Activated CD4-positive, alpha-beta T cell treated with anti-CD3 and anti-CD28 coated beads, Interleukin-2, amount 50 U/mL, for 4 hours (primary cell): ENCODE measurements at regions not wholly inside any gene's neighbourhood (a gene's known extent, or its start where the extent isn't known, plus 50 kb on each side); places are given as distances from the start of the nearest gene placed in this dataset.
"Not testable (repeated sequence)": the region's sequence is repeated elsewhere in the genome, so short reads cannot be mapped to it uniquely, and the experiment has no call there.

ENCODE experiments used
- DNase-seq, 2 experiments: peaks; one replicate each; pipeline ENCODE4 v3.0.0-alpha.2; 2020

DNA sequence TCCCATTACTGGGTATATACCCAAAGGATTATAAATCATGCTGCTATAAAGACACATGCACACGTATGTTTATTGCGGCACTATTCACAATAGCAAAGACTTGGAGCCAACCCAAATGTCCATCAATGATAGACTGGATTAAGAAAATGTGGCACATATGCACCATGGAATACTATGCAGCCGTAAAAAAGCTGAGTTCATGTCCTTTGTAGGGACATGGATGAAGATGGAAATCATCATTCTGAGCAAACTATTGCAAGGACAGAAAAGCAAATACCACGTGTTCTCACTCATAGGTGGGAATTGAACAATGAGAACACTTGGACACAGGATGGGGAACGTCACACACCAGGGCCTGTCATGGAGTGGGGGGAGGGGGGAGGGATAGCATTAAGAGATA, 175.0 kb upstream of the FZD8 start:
- not testable (repeated sequence) for DNase-seq

DNA sequence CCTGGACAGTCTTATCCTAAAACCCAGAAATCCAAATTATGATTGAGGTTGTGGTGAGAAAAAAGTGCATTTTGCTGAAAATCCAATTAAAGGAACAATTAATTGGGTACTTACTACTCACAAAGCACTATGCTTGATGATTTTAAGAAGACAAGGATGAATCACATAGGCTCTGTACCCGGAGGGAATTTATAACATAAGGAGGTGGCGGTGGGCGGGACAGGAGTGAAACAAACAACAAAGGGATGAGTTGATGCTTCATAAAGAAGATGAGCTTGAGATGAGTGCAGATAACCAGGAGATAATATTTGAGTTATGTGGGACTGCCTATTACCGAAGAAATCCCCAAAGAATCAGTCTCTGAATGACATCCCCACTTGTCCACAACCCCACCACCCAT, 171.1 kb upstream of the FZD8 start:
- DNase-seq, result no peak

DNA sequence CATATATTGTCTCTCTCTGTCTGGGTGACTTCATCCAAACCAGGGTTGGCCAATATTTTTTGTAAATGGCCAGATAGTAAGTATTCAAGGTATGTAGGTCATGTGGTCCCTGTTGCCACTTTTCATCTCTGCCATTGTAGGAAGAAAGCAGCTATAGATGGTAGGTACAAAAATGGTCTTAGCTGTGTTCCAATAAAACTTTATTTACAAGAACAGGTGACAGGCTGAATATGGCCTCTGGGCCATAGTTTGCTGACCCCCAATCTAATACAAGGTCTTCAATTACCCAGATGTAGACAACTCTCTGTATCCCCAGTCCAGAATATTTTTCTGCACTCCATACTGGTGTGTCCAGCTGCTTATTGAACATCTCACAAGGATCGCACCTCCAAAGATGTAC, 166.2 kb upstream of the FZD8 start:
- DNase-seq, result no peak

DNA sequence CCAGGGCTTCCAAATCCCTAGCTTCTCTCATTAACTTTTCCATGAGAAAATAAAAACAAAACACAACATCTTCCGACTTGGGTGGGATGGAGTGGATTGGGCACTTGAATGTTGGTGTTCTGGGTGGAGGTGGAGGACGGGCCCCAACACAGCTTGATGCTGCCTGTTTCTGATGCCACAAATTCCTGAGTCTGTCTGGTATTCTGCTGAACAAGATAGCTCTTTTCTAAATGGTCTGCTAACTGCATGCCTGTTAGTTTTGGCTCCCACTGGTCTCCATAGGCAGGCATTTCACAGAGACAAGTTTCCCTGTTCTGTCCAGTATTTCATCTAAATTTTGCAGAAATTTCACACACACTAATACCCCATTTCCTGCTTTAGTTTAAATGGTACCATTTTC, 160.9 kb upstream of the FZD8 start:
- DNase-seq, result no peak

DNA sequence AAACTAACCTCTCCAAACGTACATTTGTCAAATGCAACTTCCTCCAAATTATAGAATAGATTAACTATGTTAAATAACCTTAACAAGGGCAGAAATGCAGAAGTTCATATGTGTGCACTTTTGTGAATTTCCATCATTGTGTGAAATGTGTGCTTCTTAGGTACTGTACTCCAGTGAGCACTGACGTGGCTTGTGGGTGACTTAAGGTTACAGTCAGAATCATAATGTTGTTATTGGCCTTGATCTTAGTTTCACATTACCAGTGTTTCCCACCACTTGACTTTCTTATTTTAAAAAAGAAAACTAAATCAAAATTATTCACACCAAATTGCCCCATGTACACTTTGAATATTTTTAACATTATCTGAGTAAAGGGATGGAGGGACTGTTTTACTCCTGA, 155.1 kb upstream of the FZD8 start:
- DNase-seq, result no peak

DNA sequence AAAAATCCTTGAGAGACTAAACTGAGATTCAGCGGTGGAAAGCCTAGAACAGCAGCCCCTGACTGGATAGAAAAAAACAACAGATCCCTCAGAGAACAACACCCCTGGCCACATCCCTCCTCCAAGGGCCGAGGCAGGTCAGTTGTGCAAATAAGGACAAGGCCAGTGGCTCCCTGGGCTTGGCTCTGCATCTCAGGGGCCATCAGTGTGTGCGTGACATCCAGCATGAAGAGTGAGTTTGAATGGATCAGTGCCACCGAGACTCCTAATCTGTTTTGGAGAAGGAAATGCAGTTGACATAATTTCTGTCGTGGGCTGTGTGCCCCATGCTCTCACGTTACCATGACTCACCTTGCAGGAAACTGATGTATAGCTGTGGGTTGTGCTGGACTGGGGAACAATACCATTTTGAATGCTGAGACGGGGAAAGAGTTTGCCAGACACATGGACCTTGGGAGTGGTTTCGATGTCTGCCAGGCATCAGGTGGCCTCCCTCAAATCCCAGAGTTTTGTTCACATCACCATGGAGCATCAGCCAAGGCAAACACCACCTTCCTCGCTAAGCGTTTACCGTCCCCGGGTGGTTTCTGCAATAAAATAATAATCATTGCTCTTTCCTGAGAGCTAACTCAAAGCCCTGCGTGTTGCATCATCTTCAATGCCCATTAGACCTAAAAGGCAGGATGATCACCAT, 153.2 kb upstream of the FZD8 start:
- DNase-seq, result no peak

DNA sequence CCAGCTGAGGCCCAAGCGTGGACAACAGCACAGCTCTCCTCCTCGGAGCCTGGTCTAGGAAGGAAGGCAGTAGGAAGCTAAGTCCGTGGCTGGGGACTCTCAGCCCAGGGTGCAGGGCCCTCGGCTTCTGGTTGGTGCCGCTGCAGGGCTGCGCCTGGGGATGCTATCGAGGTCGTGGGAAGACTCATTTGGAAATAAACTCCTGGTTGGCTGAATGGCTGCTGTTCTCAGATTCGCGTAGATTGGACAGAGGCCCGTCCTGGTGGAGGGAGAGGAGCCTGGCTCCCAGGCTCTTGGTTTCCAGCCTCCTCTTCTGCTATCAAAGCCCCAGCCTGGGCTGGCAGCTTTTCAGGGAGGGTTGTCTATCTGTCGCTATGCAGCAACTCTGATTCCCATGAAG, 152.6 kb upstream of the FZD8 start:
- DNase-seq, result no peak

DNA sequence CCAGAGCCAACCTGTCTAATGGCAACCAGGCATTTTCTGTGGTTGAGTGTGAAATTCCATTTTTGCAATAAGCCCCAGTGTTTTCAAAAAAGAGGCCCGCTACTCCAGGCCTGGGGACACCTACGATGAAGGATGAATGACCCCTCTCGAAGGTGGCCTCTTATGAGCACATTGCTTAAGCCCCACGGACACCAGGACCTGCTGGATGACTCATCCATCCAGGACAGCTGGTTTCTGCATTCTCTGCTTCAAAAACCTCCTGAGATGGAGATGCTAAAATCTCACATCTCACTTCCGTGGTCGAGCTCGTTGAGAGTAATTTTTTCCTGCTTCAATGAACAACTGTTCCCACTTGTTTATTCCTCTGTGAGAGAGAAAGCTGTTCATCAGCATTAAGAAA, 150.2 kb upstream of the FZD8 start:
- DNase-seq, result no peak

DNA sequence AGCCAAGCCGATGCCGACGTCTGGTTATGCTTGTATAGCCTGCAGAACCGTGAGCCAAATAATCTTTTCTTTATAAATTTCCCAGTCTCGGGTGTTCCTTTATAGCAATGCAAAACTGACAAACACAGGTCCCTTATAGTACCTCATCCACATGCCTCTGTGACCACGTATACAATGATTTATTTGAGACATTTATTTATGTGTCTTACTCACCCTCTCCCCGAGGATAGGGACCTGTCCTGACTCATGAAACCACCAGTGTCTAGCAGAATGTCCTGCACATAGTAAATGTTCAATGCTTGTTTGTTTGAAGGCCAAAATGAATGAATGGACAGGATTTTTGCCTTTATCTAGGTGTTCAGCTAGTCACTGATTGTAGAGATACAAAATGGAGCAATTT, 147.9 kb upstream of the FZD8 start:
- no peak for DNase-seq

DNA sequence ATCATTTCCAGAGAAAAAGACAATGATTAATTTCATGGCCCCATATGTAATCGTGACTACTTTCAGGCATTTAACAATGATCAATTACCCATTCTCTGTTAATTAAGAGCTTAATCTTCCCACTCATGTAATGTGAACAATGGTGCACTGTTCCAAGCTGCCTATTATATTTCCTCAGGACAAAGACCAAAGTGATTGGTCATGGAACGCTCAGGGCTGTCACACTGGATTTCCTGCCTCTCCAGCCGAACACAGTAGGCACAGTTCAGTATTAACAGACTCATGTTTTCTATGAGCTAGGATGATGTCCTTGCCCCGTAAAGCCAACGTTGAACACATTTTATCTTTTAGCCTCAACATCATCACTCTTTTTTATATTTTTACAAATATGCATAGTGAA, 142.7 kb upstream of the FZD8 start:
- DNase-seq, result no peak

DNA sequence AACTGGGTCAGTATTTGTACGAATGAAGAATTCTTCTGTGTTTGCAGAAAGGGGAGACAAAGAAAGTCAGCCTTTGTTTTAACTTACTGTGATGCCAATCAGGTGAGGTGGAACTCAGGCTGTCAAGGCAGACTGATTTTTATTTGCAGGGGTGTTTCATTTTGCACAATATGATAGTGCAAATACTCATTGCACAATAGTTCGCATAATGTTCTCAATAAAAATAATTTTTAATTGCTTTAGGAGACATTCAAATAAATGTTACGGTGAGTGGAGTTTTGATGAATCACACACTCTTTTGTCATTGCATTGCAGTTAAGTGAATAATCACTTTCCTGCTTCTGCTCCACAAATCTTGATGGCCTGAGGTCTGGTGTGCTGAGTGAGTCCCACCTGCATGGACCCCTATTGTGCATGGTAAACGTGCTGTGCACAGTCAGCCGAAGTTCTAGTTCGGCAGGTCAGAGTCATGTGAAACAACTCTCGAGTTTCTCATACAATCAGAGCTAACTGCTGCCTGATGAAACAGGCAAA, 141.3 kb upstream of the FZD8 start:
- no peak for DNase-seq

DNA sequence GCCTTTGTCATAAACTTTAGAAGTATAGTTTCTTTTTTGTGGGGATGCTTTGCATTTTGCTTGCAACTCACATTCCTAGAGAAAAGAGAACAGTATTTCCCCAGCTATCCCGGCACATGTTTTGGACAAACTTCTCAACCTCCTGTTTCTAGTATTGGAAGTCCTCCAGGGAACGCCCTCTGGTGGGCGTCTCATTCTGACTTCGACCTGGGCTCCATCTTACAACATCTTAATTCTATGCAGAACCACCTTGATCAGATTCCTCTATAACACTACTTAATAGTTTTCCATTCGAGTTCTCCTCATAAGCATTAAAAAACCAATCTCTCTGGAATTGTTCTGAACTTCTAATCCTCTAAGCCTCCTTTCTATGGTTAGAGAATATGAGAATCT, 139.5 kb upstream of the FZD8 start:
- DNase-seq, result no peak

DNA sequence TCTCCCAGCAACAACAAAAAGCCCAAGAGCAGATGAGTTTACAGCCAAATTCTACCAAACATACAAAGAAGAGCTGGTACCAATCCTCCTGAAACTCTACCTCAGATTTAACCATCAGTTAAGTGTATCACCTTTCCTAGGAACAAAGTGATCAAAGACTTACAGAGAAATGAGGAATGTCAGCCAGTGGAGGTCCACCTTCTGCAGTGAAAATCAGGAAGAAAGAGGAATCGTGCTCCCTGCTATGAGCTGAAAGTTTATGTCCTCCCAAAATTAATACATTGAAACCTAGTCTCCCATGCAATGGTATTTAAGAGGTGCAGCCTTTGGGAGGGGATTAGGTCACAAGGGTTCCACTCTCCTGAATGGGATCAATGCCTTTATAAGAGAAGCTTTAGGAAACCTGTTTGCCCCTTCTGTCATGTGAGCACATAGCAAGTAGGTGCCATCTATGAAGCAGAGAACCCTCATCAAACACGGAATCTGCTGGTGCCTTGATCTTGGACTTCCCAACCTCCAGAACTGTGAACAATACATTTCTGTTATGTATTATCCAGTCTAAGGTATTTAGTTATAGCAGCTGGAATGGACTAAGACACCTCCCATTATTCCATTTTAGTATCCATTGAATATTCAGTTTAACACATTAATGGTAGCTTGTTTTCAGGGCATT, 139.0 kb upstream of the FZD8 start:
- DNase-seq, result no peak

DNA sequence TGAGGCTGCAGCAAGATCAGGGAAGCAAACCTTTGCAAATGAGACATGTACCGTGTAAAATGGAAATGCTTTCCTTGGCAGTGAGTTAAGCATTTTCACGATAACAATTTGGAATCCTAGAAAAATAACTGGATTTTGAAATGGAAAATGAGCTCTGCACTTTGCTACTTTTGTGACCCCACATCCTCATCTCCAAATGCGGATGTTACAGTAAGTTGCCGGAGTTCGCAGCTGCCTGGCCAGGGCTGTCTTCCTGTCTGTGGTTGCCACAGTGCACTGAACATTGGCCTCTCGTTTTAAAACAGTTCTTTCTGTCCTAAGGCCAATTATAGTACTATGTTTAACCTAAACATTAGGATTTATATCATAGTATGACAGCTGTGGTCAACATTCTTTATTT, 136.2 kb upstream of the FZD8 start:
- DNase-seq, result no peak

DNA sequence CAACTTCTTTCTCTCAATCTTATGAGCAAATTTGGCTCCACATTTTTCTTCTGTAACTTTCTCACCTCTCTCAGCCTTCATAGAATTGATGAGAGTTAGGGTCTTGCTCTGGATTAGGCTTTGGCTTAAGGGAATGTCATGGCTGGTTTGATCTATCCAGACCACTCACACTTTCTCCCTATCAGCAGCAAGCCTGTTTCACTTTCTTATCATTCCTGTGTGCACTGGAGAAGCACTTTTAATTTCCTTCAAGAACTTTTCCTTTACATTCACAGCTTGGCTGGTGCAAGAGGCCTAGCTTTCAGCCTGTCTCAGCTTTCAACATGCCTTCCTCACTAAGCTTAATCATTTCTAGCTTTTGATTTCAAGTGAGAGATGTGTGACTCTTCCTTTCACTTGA, 134.5 kb upstream of the FZD8 start:
- DNase-seq, result not testable (repeated sequence)

DNA sequence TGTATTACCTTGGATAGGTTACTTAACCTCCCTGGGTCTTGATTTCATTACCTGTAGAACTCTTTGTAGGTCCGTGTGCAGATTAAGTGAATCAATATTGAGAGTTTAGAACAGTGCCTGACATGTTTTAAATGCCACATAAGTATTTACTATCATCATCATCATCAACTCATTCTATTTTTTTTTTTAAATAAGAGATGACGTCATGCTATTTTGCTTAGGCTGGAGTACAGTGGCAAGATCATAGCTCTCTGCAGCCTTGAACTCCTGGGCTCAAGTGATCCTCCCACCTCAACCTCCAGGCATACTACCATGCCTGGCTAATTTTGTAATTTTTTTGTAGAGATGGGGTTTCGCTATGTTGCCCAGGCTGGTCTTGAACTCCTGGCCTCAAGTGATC, 132.0 kb upstream of the FZD8 start:
- DNase-seq, result no peak

DNA sequence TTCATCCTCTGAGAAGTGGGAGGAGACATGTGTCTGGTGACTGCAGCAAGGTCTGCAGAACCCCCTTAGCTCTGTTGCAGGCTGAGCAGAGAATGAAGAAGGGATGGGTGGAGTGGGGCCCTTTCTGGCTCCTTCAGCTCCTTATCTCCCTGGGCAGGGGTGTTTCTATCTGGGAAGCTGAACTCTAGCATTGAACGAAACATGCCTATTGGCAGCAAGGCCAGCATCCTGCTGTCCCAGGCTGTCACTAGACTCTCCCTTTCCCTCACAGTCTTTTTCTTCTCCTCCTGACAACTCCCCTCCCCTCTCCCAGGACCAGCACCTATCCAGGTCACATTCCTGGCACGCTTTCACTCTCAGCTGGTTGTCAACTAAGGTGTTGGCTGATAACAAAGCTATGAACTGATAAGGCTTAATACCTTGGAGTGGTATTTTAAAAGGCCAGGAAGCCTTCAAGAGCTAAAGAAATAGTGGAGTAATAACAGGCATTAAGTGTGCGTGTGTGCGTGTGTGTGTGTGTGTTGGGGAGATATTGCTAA, 128.8 kb upstream of the FZD8 start:
- no peak for DNase-seq

DNA sequence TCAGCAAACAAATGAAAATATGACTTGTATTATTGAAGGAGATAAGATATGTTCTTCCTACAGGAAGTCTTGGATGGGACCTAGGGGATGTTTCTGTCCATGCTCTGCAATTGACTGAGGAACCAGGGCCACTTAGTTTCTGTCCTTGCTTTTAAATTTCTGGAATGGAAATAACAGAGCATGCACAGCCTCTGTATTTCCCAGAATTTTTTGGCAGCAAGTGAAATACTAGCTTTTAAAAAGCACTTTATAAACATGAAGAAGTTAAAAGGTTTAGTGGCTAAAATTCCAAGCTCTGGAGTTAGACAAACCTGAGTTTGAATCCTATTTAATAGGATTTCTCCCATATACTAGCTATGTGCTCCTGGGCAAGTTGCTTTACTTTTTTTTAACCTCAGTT, 127.7 kb upstream of the FZD8 start:
- DNase-seq, result no peak

DNA sequence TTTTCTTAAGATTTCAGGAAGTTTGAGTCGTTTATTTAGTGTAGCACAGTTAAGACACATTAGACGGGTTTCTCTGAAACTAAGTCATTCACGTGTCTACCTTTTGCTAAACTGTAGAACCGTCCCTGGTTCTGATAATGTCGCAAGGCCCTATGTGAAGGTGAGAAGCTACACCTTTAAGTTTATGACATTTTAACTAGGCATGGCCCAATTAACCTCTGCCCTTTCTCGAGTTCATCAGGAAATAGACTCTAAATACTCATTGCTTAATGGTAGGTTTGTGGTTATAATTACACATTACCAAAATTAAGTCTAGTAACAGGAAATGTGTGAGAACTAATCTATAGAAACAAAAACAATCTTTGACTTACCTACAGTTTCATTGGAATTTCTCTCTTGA, 126.6 kb upstream of the FZD8 start:
- DNase-seq, result no peak

DNA sequence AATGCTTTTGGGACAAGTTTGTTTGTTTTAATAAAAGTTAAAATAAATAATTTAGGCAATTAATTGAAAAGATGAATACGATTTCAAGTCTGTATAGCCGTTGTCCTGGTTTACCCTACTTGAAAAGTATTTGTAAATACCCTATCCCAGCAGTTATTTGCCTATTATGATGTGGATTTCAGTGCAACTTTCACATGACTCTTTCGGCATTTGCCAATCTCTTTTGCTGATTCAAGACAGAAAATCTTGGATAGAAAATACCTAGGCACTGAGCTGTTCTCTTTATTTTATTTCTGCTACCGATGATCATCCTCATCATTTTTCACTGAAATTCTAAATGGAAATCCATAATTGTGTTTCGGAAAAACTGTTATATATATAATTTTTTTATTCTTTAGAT, 125.9 kb upstream of the FZD8 start:
- no peak for DNase-seq

DNA sequence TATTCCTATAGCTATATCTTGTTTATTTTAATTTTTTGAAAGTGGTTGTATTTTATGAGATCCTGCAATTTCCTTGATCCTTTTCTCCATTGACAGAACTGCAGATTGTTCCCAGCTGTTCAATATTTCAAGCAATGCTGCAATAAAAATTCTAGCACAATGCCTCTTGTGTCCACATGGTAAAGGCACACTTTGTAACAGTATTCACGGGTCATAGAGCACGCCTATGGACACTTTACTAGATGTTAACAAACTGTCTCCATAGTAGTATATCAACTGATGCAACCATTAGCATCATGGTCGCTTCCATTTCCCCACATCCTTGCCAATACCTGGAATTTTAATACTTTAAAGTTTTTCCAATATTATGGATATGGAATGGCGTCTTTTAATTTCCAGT, 123.9 kb upstream of the FZD8 start:
- no peak for DNase-seq

DNA sequence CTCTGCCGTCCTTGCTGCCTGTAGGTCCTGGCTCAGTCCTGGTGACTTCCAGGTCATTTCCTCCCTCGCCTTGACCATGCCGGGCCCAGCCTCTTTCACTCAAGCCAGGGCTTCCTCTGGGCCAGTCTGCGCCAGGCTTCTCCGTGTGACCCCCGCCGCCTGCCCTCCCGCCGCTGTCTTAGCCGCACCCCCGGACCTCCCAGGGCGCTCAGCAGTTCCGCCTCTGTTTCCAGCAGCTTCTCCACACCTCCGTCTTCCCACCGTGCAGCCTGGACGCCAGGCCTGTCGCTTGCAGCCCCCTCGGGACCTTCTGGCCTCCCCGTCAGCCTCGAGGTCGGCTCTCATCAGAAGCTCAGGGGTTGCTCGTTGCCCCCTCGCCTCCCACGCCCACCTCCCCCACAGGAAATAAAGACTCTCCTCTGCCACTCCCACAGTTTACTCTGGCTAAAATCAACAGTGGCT, 123.0 kb upstream of the FZD8 start:
- no peak for DNase-seq

DNA sequence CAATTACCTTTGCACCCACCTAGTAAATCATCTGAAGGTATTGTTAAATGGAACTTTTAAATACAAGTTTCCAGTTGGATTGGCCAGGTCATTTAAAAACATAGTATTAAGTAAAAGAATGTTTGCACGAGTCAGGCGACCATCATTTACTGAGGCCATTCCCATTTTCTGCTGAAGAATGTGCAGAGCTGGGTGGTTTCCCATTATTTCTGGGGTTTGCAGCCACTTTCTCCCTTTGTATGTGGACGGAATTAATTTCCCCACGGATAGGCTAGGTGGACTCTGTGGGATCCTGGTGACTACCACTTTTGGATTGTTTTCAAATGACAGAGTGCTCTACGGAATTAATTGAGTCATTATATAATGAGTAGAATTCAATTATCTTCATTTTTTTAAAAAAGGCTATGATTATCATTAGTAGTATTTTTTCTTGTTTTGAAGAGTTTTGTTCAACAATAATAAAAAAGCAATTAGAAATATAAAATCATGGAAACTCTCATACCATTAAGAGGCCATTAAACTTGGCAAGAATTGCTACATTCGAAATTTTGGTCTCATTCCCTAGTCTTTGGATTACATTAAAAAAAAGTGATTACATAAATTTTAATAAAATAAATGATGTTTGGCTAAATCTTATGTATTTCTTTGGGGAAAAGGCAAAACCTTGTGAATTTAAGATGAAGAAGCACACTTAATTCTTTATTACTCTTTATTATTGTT, 120.4 kb upstream of the FZD8 start:
- DNase-seq, result no peak

DNA sequence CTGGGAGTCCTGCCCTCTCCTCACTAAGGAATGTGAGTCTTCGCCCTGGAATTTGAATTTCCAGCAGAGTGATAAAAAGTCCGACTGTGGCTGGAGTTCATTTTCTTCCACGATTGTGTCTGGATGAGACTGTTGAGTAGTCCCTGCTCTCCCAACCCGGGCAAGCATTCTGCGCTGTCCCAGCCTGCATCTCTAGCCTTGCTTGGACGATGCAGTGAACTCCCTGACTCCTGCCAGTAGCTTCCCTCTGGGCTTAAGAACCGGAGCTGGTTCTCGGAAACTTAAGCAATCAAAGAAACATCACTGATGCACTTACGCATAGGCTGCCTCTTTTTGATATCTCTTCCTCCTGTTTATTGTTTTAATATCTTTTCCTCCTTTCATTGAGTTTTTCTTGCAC, 116.0 kb upstream of the FZD8 start:
- DNase-seq, result no peak
